Epithelial cell of prostate (primary cell): ENCODE measurements at regions not wholly inside any gene's neighbourhood (a gene's known extent, or its start where the extent isn't known, plus 50 kb on each side); places are given as distances from the start of the nearest gene placed in this dataset.
"Not testable (repeated sequence)": the region's sequence is repeated elsewhere in the genome, so short reads cannot be mapped to it uniquely, and the experiment has no call there.

Experiments used
- DNase-seq: peaks from one replicate; pipeline ENCODE4 v3.0.0-alpha.2; 2011; ENCODE audit warnings: low read depth, low spot score
- H3K27ac ChIP-seq: fragments of 450-650 bp; 2 replicates; pipeline ENCODE4 v1.5.1; 2017; ENCODE audit warnings: mild to moderate bottlenecking

- DNase-seq = no peak
- H3K27ac ChIP-seq = no peak overlapping the region
Measured at GRCh38 chr1:112855152-112855828, 100.7 kb downstream of the SLC16A1 start.

GRCh38 chr1:112854368-112854984 is 101.5 kb downstream of the SLC16A1 start:
- not testable (repeated sequence) for H3K27ac ChIP-seq, DNase-seq

- not testable (repeated sequence) for H3K27ac ChIP-seq, DNase-seq
Measured at GRCh38 chr1:112853915-112854314, 102.1 kb downstream of the SLC16A1 start.

GRCh38 chr1:112852934-112853333 is 103.1 kb downstream of the SLC16A1 start:
- no peak for DNase-seq
- H3K27ac ChIP-seq = no peak overlapping the region

GRCh38 chr1:112852276-112852675 is 103.7 kb downstream of the SLC16A1 start:
- peak overlapping the region; percentile 25 for H3K27ac ChIP-seq
- DNase-seq = no peak

GRCh38 chr1:112850034-112850757 is 105.8 kb downstream of the SLC16A1 start:
- peak overlapping the region; percentile 9 for H3K27ac ChIP-seq
- DNase-seq = no peak

- no peak for DNase-seq
- H3K27ac ChIP-seq = peak overlapping the region; percentile 9
Measured at GRCh38 chr1:112849425-112850033, 106.5 kb downstream of the SLC16A1 start.

- H3K27ac ChIP-seq = no peak overlapping the region
- no peak for DNase-seq
Measured at GRCh38 chr1:112841825-112842224, 114.2 kb downstream of the SLC16A1 start.

GRCh38 chr1:112840631-112841624 is 115.1 kb downstream of the SLC16A1 start:
- no peak for DNase-seq
- no peak overlapping the region for H3K27ac ChIP-seq

GRCh38 chr1:112836642-112837041 is 119.4 kb downstream of the SLC16A1 start:
- H3K27ac ChIP-seq = no peak overlapping the region
- DNase-seq = no peak

GRCh38 chr1:112833806-112834205 is 118.7 kb upstream of the PPM1J start:
- H3K27ac ChIP-seq = no peak overlapping the region
- no peak for DNase-seq

- DNase-seq, H3K27ac ChIP-seq: not testable (repeated sequence)
Measured at GRCh38 chr1:112832259-112832658, 117.1 kb upstream of the PPM1J start.

- H3K27ac ChIP-seq, DNase-seq: not testable (repeated sequence)
Measured at GRCh38 chr1:112829691-112830090, 114.6 kb upstream of the PPM1J start.

GRCh38 chr1:112828716-112829115 is 113.6 kb upstream of the PPM1J start:
- no peak overlapping the region for H3K27ac ChIP-seq
- no peak for DNase-seq

- not testable (repeated sequence) for H3K27ac ChIP-seq, DNase-seq
Measured at GRCh38 chr1:112827391-112827790, 112.3 kb upstream of the PPM1J start.

GRCh38 chr1:112826217-112826944 is 111.2 kb upstream of the PPM1J start:
- H3K27ac ChIP-seq = no peak overlapping the region
- DNase-seq = no peak

GRCh38 chr1:112825563-112826216 is 110.6 kb upstream of the PPM1J start:
- H3K27ac ChIP-seq, DNase-seq: not testable (repeated sequence)

GRCh38 chr1:112825075-112825474 is 109.9 kb upstream of the PPM1J start:
- not testable (repeated sequence) for DNase-seq, H3K27ac ChIP-seq
